Neural cell (in vitro differentiated cells): ENCODE measurements at regions not wholly inside any gene's neighbourhood (a gene's known extent, or its start where the extent isn't known, plus 50 kb on each side); places are given as distances from the start of the nearest gene placed in this dataset.
"Not testable (repeated sequence)": the region's sequence is repeated elsewhere in the genome, so short reads cannot be mapped to it uniquely, and the experiment has no call there.

ENCODE experiments used
- EP300 ChIP-seq: fragments of 450-650 bp; conservative IDR thresholded peaks from 2 replicates; pipeline ENCODE4 v1.6.1; 2014; ENCODE audit warnings: antibody characterized with exemption, mild to moderate bottlenecking, moderate library complexity; ENCODE audit not compliant: poor library complexity, severe bottlenecking
- POLR2AphosphoS5 ChIP-seq: IDR thresholded peaks from 2 replicates; pipeline ENCODE4 v1.6.1; 2012
- SMC3 ChIP-seq: fragments of 450-650 bp; conservative IDR thresholded peaks from 2 replicates; pipeline ENCODE4 v1.6.1; 2014; ENCODE audit warnings: antibody characterized with exemption, mild to moderate bottlenecking, moderate library complexity; ENCODE audit not compliant: poor library complexity
- TF ChIP-seq, protein P1 (sequence below): fragments of 450-650 bp; IDR thresholded peaks from 2 replicates; pipeline ENCODE4 v1.5.1; 2014; ENCODE audit warnings: antibody characterized with exemption, mild to moderate bottlenecking, moderate library complexity; ENCODE audit not compliant: poor library complexity, severe bottlenecking

GRCh38 chr10:4274671-4275070 is 489.7 kb upstream of the KLF6 start:
- TF ChIP-seq, protein P1, sequence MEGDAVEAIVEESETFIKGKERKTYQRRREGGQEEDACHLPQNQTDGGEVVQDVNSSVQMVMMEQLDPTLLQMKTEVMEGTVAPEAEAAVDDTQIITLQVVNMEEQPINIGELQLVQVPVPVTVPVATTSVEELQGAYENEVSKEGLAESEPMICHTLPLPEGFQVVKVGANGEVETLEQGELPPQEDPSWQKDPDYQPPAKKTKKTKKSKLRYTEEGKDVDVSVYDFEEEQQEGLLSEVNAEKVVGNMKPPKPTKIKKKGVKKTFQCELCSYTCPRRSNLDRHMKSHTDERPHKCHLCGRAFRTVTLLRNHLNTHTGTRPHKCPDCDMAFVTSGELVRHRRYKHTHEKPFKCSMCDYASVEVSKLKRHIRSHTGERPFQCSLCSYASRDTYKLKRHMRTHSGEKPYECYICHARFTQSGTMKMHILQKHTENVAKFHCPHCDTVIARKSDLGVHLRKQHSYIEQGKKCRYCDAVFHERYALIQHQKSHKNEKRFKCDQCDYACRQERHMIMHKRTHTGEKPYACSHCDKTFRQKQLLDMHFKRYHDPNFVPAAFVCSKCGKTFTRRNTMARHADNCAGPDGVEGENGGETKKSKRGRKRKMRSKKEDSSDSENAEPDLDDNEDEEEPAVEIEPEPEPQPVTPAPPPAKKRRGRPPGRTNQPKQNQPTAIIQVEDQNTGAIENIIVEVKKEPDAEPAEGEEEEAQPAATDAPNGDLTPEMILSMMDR = not testable (repeated sequence)
- TF ChIP-seq EP300, POLR2AphosphoS5, SMC3: not testable (repeated sequence)
